ENCODE measurements at regions not wholly inside any gene's neighbourhood (a gene's known extent, or its start where the extent isn't known, plus 50 kb on each side); places are given as distances from the start of the nearest gene placed in this dataset.

- ATAC-seq (no peak), DNase-seq (no peak)
- Histone ChIP-seq H3K4me1 (no peaks in the 10 kb centered on the region), H3K4me3 (no peak overlapping the region), H3K9me3 (no peaks in the 10 kb centered on the region), H3K27me3 (no peaks in the 10 kb centered on the region), H3K36me3 (no peaks in the 10 kb centered on the region), H3K27ac (no peak overlapping the region)
- intact Hi-C loops (cut with DNase I), result no loop called here
- TF ChIP-seq, protein P1, sequence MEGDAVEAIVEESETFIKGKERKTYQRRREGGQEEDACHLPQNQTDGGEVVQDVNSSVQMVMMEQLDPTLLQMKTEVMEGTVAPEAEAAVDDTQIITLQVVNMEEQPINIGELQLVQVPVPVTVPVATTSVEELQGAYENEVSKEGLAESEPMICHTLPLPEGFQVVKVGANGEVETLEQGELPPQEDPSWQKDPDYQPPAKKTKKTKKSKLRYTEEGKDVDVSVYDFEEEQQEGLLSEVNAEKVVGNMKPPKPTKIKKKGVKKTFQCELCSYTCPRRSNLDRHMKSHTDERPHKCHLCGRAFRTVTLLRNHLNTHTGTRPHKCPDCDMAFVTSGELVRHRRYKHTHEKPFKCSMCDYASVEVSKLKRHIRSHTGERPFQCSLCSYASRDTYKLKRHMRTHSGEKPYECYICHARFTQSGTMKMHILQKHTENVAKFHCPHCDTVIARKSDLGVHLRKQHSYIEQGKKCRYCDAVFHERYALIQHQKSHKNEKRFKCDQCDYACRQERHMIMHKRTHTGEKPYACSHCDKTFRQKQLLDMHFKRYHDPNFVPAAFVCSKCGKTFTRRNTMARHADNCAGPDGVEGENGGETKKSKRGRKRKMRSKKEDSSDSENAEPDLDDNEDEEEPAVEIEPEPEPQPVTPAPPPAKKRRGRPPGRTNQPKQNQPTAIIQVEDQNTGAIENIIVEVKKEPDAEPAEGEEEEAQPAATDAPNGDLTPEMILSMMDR (IDR thresholded peaks at IDR 0.05), result no peak
Measured at GRCh38 chr1:170800812-170801211, 134.5 kb upstream of the MROH9 start.

GRCh38 chr1:170803711-170804110 is 131.6 kb upstream of the MROH9 start:
- TF ChIP-seq, protein P1 (IDR thresholded peaks at IDR 0.05), result no peak
- Histone ChIP-seq H3K27ac (no peak overlapping the region), H3K4me1 (no peaks in the 10 kb centered on the region), H3K9me3 (no peaks in the 10 kb centered on the region), H3K4me3 (no peak overlapping the region), H3K36me3 (no peaks in the 10 kb centered on the region), H3K27me3 (no peaks in the 10 kb centered on the region)
- ATAC-seq, result no peak
- no peak for DNase-seq
- intact Hi-C loops (cut with DNase I), result no loop called here

GRCh38 chr1:170804419-170804818 is 130.9 kb upstream of the MROH9 start:
- H3K9me3 ChIP-seq, result no peaks in the 10 kb centered on the region
- no peak overlapping the region for H3K4me3 ChIP-seq
- H3K36me3 ChIP-seq, result no peaks in the 10 kb centered on the region
- H3K4me1 ChIP-seq, result no peaks in the 10 kb centered on the region
- ATAC-seq (no peak), DNase-seq (no peak)
- intact Hi-C loops (cut with DNase I), result no loop called here
- TF ChIP-seq, protein P1 (IDR thresholded peaks at IDR 0.05), result no peak
- no peak overlapping the region for H3K27ac ChIP-seq
- H3K27me3 ChIP-seq, result no peaks in the 10 kb centered on the region

DNA sequence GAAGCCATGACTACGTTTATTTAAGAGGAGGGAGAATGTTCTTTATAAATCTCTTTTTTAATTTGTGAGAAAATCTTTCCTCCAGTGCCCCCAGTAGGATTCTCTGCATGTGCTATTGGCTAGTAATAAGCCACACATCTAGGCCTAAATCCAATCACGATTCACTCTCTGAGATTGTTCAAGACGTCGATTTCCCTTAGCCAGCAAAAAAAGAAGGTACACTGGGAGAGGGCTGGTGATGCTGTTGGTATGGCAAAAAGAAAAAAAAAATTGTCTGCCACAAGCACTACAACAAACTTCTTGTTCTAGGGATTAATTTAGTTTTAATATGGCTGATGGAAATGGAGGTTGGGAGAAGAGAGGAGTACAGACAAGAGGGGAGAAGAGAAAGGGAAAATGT is 130.5 kb upstream of the MROH9 start:
- DNase-seq, result no peak
- intact Hi-C loops (cut with DNase I), result no loop called here
- TF ChIP-seq, protein P1 (IDR thresholded peaks at IDR 0.05), result no peak

DNA sequence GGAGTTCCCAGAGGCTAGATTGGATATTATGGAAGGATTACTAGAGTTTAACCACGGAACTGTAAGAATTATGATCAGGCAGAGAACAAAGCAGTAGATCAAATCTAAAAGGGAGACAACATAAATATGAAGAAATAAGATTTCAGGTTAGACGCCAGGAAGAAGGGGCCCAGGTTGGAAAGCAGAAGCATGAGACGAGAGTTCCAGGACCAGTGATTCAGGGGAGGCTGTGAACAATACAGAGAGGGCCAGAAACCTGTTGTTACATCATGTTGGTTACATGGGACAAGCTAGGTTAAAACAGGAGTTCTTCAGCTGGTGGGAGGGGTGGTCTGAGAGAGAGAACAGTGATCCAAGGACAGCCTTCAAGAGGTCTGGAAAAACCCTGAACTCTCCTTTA is 128.4 kb upstream of the MROH9 start:
- Histone ChIP-seq H3K27me3 (no peaks in the 10 kb centered on the region), H3K9me3 (peaks cover 0 to 2% of the 10 kb centered on the region in 2 donors), H3K4me3 (no peak overlapping the region), H3K27ac (no peak overlapping the region), H3K36me3 (no peaks in the 10 kb centered on the region), H3K4me1 (no peaks in the 10 kb centered on the region)
- TF ChIP-seq, protein P1 (IDR thresholded peaks at IDR 0.05), result no peak
- intact Hi-C loops (cut with DNase I), result no loop called here
- DNase-seq (no peak), ATAC-seq (no peak)

More for the DNA sequence above, 130.5 kb upstream of the MROH9 start:
- Histone ChIP-seq H3K9me3 (no peaks in the 10 kb centered on the region), H3K27me3 (no peaks in the 10 kb centered on the region), H3K4me1 (no peaks in the 10 kb centered on the region), H3K27ac (no peak overlapping the region), H3K36me3 (no peaks in the 10 kb centered on the region), H3K4me3 (no peak overlapping the region)
- no peak for ATAC-seq

All from left lung (tissue), 4 donors.